Mesendoderm (in vitro differentiated cells): ENCODE measurements at regions not wholly inside any gene's neighbourhood (a gene's known extent, or its start where the extent isn't known, plus 50 kb on each side); places are given as distances from the start of the nearest gene placed in this dataset.

Experiments
- DNase-seq: peaks from one replicate; pipeline ENCODE4 v3.0.0; 2013
- H2AK5ac ChIP-seq: 2 replicates; pipeline ENCODE4 v1.6.1; 2013; ENCODE audit warnings: low read length, inconsistent platforms
- H2BK120ac ChIP-seq: 2 replicates; pipeline ENCODE4 v1.6.1; 2013; ENCODE audit warnings: low read depth, mild to moderate bottlenecking, low read length, moderate library complexity, mixed read lengths
- H2BK15ac ChIP-seq: replicated peaks from 2 replicates; pipeline ENCODE4 v1.6.1; 2013; ENCODE audit warnings: low read depth, mild to moderate bottlenecking, moderate library complexity
- H2BK5ac ChIP-seq: 2 replicates; pipeline ENCODE4 v1.6.1; 2013; ENCODE audit warnings: low read length, inconsistent platforms
- H3K18ac ChIP-seq: 2 replicates; pipeline ENCODE4 v1.6.1; 2013; ENCODE audit warnings: mild to moderate bottlenecking, low read length, mixed read lengths
- H3K23ac ChIP-seq: one replicate; pipeline ENCODE4 v1.6.1; 2013; ENCODE audit warnings: low read length
- H3K27ac ChIP-seq: 2 replicates; pipeline ENCODE4 v1.5.1; 2013; ENCODE audit warnings: low read depth, mild to moderate bottlenecking, inconsistent platforms, low read length, moderate library complexity
- H3K27me3 ChIP-seq: 2 replicates; pipeline ENCODE4 v1.6.1; 2013; ENCODE audit warnings: low read length, control low read depth, mild to moderate bottlenecking, inconsistent platforms; ENCODE audit not compliant: insufficient read depth, poor library complexity
- H3K36me3 ChIP-seq: 2 replicates; pipeline ENCODE4 v1.6.1; 2013; ENCODE audit warnings: low read length, inconsistent platforms; ENCODE audit not compliant: control insufficient read depth, insufficient read depth
- H3K4ac ChIP-seq: one replicate; pipeline ENCODE4 v1.6.1; 2013; ENCODE audit warnings: low read depth, mild to moderate bottlenecking, low read length, moderate library complexity
- H3K4me1 ChIP-seq: 2 replicates; pipeline ENCODE4 v1.6.1; 2013; ENCODE audit warnings: low read depth, low read length, inconsistent platforms; ENCODE audit not compliant: control insufficient read depth
- H3K4me2 ChIP-seq: 2 replicates; pipeline ENCODE4 v1.6.1; 2013; ENCODE audit warnings: low read length
- H3K4me3 ChIP-seq: 2 replicates; pipeline ENCODE4 v1.5.1; 2013; ENCODE audit warnings: mild to moderate bottlenecking, low read length
- H3K56ac ChIP-seq: one replicate; pipeline ENCODE4 v1.6.1; 2013; ENCODE audit warnings: low read length
- H3K79me1 ChIP-seq: 2 replicates; pipeline ENCODE4 v1.6.1; 2013; ENCODE audit warnings: low read length, inconsistent platforms
- H3K79me2 ChIP-seq: 2 replicates; pipeline ENCODE4 v1.6.1; 2013; ENCODE audit warnings: mild to moderate bottlenecking, low read length; ENCODE audit not compliant: control insufficient read depth, insufficient read depth
- H3K9ac ChIP-seq: 2 replicates; pipeline ENCODE4 v1.6.1; 2013; ENCODE audit warnings: low read length, inconsistent platforms
- H4K5ac ChIP-seq: one replicate; pipeline ENCODE4 v1.6.1; 2013; ENCODE audit warnings: low read length
- H4K8ac ChIP-seq: one replicate; pipeline ENCODE4 v1.6.1; 2013; ENCODE audit warnings: low read depth, mild to moderate bottlenecking, control low read depth, low read length, moderate library complexity
- WGBS: extraction: QIAGEN DNeasy Blood & Tissue Kit; methylation state at CpG from one replicate; pipeline ENCODE4 v1.1.7; 2013; ENCODE audit warnings: low lambda C conversion rate, missing lambda C conversion rate; ENCODE audit not compliant: insufficient coverage; ENCODE audit errors: extremely low coverage; 5-methylcytosine and 5-hydroxymethylcytosine counted together

DNA sequence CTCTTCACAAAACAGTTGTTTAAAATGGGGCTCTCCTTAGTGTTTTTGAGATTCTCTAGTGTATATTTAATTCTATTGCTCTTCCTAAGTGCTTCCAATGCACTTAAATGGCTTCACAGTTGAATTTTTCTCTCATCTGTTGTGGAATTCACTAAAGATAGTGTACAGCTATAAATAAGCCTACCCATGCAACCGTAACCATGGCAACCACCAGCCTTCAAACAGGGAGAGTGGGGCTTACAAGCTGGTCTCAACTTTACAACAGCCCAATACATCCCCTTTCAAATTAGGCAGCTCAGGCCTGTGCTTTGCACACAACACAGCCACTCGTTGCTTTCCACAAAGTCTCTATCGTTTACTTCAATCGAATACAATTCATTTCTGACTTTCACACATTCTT lies 144.0 kb upstream of the PLPPR1 start:
- Histone ChIP-seq H3K27ac (no peak overlapping the region), H3K4me1 (no peaks in the 10 kb centered on the region), H2BK5ac (no peak overlapping the region), H3K79me2 (no peaks in the 10 kb centered on the region), H4K8ac (no peak overlapping the region), H3K36me3 (no peaks in the 10 kb centered on the region), H2AK5ac (no peak overlapping the region), H2BK15ac (no peak overlapping the region), H3K56ac (no peak overlapping the region), H3K27me3 (no peaks in the 10 kb centered on the region), H3K4me2 (no peak overlapping the region), H3K4me3 (no peak overlapping the region), H2BK120ac (no peak overlapping the region), H3K18ac (no peak overlapping the region), H3K79me1 (no peaks in the 10 kb centered on the region), H3K4ac (no peak overlapping the region), H3K23ac (no peak overlapping the region), H4K5ac (no peak overlapping the region), H3K9ac (no peak overlapping the region)
- peak; percentile 42 for DNase-seq
- no CpG with 5 or more reads among the region's 4 CpGs for WGBS

DNA sequence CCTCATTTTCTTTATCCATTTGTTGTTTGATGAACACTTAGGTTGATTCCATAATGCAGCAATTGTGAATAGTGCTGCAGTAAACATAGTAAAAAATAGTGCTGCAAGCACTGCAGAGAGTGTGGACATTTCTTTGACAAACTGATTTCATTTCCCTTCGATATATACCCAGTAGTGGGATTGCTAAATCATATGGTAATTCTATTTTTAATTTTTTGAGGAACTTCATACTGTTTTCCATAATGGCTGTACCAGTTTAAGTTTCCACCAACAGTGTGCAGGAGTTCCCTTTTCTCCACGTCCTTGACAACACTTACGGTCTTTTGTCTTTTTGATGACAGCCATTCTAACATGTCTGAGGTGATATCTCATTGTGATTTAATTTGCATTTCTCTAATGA lies 138.2 kb upstream of the PLPPR1 start:
- no peak overlapping the region for H3K4me2 ChIP-seq
- H3K56ac ChIP-seq = no peak overlapping the region
- no peaks in the 10 kb centered on the region for H3K27me3 ChIP-seq
- no peaks in the 10 kb centered on the region for H3K79me1 ChIP-seq
- H3K79me2 ChIP-seq = no peaks in the 10 kb centered on the region
- H3K36me3 ChIP-seq = no peaks in the 10 kb centered on the region
- no peak overlapping the region for H3K4me3 ChIP-seq
- H3K23ac ChIP-seq = no peak overlapping the region
- no peak overlapping the region for H2AK5ac ChIP-seq
- DNase-seq = no peak
- no peak overlapping the region for H4K5ac ChIP-seq
- H3K27ac ChIP-seq = no peak overlapping the region
- H3K18ac ChIP-seq = no peak overlapping the region
- no peak overlapping the region for H3K4ac ChIP-seq
- H2BK120ac ChIP-seq = no peak overlapping the region
- WGBS = no CpG with 5 or more reads among the region's 3 CpGs
- no peaks in the 10 kb centered on the region for H3K4me1 ChIP-seq
- H2BK15ac ChIP-seq = no peak overlapping the region
- no peak overlapping the region for H3K9ac ChIP-seq
- no peak overlapping the region for H2BK5ac ChIP-seq
- H4K8ac ChIP-seq = no peak overlapping the region

DNA sequence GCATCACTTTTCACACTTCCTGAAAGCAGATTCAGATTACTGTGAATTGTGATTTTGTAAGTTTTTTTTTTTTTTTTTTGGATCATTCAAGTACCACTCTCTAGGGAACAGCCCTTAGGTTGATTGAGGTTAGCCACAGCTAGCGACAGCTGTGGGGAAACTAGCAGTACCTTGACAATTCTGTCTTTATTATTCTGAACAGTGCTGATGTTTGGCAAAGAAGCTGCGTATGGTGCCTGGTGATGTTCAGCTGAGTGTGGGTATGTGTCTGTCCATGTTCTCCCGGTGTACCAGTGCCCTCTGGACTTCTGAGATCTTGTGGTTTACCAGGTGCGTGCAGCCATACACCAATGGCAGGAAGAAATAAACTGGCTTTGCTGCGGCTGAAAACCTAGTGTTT lies 117.3 kb upstream of the PLPPR1 start:
- H2BK15ac ChIP-seq = no peak overlapping the region
- no peak overlapping the region for H3K27ac ChIP-seq
- H3K4ac ChIP-seq = no peak overlapping the region
- H3K23ac ChIP-seq = no peak overlapping the region
- WGBS = no CpG with 5 or more reads among the region's 5 CpGs
- no peaks in the 10 kb centered on the region for H3K4me1 ChIP-seq
- H2BK120ac ChIP-seq = no peak overlapping the region
- H3K36me3 ChIP-seq = no peaks in the 10 kb centered on the region
- H2AK5ac ChIP-seq = no peak overlapping the region
- H3K79me2 ChIP-seq = no peaks in the 10 kb centered on the region
- no peak overlapping the region for H2BK5ac ChIP-seq
- H3K9ac ChIP-seq = no peak overlapping the region
- no peak overlapping the region for H3K4me2 ChIP-seq
- H3K18ac ChIP-seq = no peak overlapping the region
- H4K5ac ChIP-seq = no peak overlapping the region
- DNase-seq = no peak
- no peak overlapping the region for H3K4me3 ChIP-seq
- no peak overlapping the region for H3K56ac ChIP-seq
- no peaks in the 10 kb centered on the region for H3K79me1 ChIP-seq
- H3K27me3 ChIP-seq = no peaks in the 10 kb centered on the region
- no peak overlapping the region for H4K8ac ChIP-seq

DNA sequence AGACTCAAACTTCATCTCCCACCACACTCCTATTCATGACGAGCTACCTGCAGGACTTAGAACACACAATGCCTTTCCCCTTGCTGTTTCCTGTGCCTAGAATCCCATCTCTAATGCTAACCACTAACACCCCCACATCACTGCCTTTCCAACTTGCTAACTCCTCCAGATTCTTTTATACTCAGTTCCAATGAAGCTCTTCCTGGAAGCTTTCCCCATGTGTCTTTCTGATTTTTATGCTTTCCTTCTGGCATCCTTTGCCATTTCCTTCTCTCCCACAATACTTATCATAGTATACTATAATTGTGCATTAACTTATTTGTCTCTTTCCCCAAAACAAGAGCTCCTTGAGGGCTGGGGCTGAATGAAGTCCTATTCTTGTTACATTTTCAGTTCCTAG lies 115.3 kb upstream of the PLPPR1 start:
- no peak overlapping the region for H2BK15ac ChIP-seq
- no peak overlapping the region for H3K56ac ChIP-seq
- no peak overlapping the region for H3K4ac ChIP-seq
- H2AK5ac ChIP-seq = no peak overlapping the region
- H4K5ac ChIP-seq = no peak overlapping the region
- no peak overlapping the region for H3K18ac ChIP-seq
- H3K23ac ChIP-seq = no peak overlapping the region
- H3K27ac ChIP-seq = no peak overlapping the region
- no peak overlapping the region for H3K9ac ChIP-seq
- H3K4me2 ChIP-seq = no peak overlapping the region
- H2BK5ac ChIP-seq = no peak overlapping the region
- no peak overlapping the region for H3K4me3 ChIP-seq
- H3K4me1 ChIP-seq = no peaks in the 10 kb centered on the region
- no peak overlapping the region for H4K8ac ChIP-seq
- no peaks in the 10 kb centered on the region for H3K36me3 ChIP-seq
- H3K79me2 ChIP-seq = no peaks in the 10 kb centered on the region
- H3K27me3 ChIP-seq = no peaks in the 10 kb centered on the region
- no peak for DNase-seq
- H2BK120ac ChIP-seq = no peak overlapping the region
- no CpG with 5 or more reads among the region's 1 CpG for WGBS
- no peaks in the 10 kb centered on the region for H3K79me1 ChIP-seq

DNA sequence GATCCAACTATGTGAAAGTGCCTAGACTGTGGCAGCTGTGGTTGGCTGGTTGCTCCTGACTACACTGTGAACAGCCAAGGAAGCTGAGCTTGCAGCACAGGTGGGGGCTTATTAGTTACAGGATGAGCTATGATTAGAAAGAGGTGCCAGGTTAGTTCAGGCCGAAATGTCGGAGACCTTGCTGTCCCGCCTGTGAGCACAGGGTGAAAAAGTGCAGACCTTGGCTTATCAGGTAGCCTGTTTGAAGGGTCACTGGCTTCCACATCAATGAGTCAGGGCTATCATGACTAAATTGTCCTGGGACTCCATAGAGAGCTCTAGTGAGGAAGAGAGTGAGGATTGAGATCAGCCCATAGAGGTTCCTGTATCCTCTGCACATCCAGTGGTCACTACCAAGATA lies 114.3 kb upstream of the PLPPR1 start:
- no peak overlapping the region for H3K18ac ChIP-seq
- no peak overlapping the region for H2BK15ac ChIP-seq
- H3K79me1 ChIP-seq = no peaks in the 10 kb centered on the region
- H3K27ac ChIP-seq = no peak overlapping the region
- no peak overlapping the region for H4K5ac ChIP-seq
- H3K27me3 ChIP-seq = no peaks in the 10 kb centered on the region
- H3K4me2 ChIP-seq = no peak overlapping the region
- H3K4ac ChIP-seq = no peak overlapping the region
- H4K8ac ChIP-seq = no peak overlapping the region
- no peak overlapping the region for H3K4me3 ChIP-seq
- no peak overlapping the region for H2AK5ac ChIP-seq
- H3K36me3 ChIP-seq = no peaks in the 10 kb centered on the region
- no peak overlapping the region for H3K23ac ChIP-seq
- no peak overlapping the region for H3K56ac ChIP-seq
- no peak overlapping the region for H2BK120ac ChIP-seq
- H3K9ac ChIP-seq = no peak overlapping the region
- no peaks in the 10 kb centered on the region for H3K4me1 ChIP-seq
- H2BK5ac ChIP-seq = no peak overlapping the region
- DNase-seq = peak; percentile 23
- H3K79me2 ChIP-seq = no peaks in the 10 kb centered on the region
- no CpG with 5 or more reads among the region's 3 CpGs for WGBS

DNA sequence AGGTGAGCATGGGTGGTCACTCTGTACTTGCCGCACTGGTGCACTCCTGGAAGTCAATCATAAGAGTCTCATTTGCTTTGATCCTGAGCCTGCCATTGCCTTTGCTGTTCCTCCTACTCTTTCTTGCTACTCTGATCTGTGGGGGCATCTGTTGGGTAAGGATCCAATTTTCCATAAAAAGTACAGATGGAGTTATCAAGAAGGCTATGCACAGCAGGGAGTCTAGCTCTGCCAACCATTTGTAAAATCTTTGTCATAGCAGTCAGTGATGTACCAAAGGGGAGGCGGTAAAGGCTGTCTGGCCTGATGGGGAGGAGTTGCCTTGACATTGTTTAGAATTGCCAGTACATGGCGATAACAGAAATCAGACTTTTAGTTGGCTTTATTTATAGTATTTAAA lies 109.0 kb upstream of the PLPPR1 start:
- H3K4ac ChIP-seq = no peak overlapping the region
- H3K4me1 ChIP-seq = no peaks in the 10 kb centered on the region
- no peak for DNase-seq
- no peak overlapping the region for H3K4me2 ChIP-seq
- no peak overlapping the region for H3K9ac ChIP-seq
- no peaks in the 10 kb centered on the region for H3K36me3 ChIP-seq
- no peak overlapping the region for H3K18ac ChIP-seq
- no peak overlapping the region for H2BK5ac ChIP-seq
- no peaks in the 10 kb centered on the region for H3K79me2 ChIP-seq
- WGBS = no CpG with 5 or more reads among the region's 3 CpGs
- no peak overlapping the region for H2BK120ac ChIP-seq
- H3K27me3 ChIP-seq = no peaks in the 10 kb centered on the region
- H3K23ac ChIP-seq = no peak overlapping the region
- no peak overlapping the region for H3K27ac ChIP-seq
- H3K79me1 ChIP-seq = no peaks in the 10 kb centered on the region
- no peak overlapping the region for H2AK5ac ChIP-seq
- no peak overlapping the region for H3K56ac ChIP-seq
- no peak overlapping the region for H2BK15ac ChIP-seq
- H3K4me3 ChIP-seq = no peak overlapping the region
- H4K8ac ChIP-seq = no peak overlapping the region
- no peak overlapping the region for H4K5ac ChIP-seq
